ENCODE measurements at regions not wholly inside any gene's neighbourhood (a gene's known extent, or its start where the extent isn't known, plus 50 kb on each side); places are given as distances from the start of the nearest gene placed in this dataset.

GRCh38 chr2:88252111-88252510, 82.0 kb downstream of the THNSL2 start:
- ATAC-seq = no peak
- H2AFZ ChIP-seq (ENCODE audit: control insufficient read depth, low read depth, low read length) = no peak overlapping the region
- no peaks in the 10 kb centered on the region; a peak in 1 of 4 replicates for H3K27me3 ChIP-seq (replicated peaks in 1 of 2; ENCODE audit: control insufficient read depth in 2 of 2, insufficient read depth in 2 of 2, low read length in 1 of 2)
- no peaks in the 10 kb centered on the region for H3K79me2 ChIP-seq (ENCODE audit: control insufficient read depth, insufficient read depth, low read length)
- DNase-seq (ENCODE audit: low read depth, low spot score) = no peak
- H3K36me3 ChIP-seq (ENCODE audit: control insufficient read depth in 2 of 2, insufficient read depth in 2 of 2, low read length in 1 of 2) = no peaks in the 10 kb centered on the region
- 17% methylated on average over 3 of the region's 3 CpGs for WGBS (ENCODE audit: insufficient coverage, insufficient replicate concordance, low lambda C conversion rate, missing lambda C conversion rate)
- H3K4me1 ChIP-seq (ENCODE audit: control insufficient read depth, insufficient read depth, low read length) = no peaks in the 10 kb centered on the region
- no TSS peak for BruUV-seq (replicated peaks)
- no peak overlapping the region for H3K9ac ChIP-seq (ENCODE audit: control insufficient read depth, insufficient read depth, low read length)
- intact Hi-C loops (cut with micrococcal nuclease; ENCODE audit: unreplicated experiment) (no loop called here), in situ Hi-C loops (cut with MboI) (no loop called here)
- H3K9me3 ChIP-seq (replicated peaks; ENCODE audit: control insufficient read depth, insufficient read depth, low read length) = no peaks in the 10 kb centered on the region
- SMC1A ChIA-PET (ENCODE audit: uncharacterized antibody, unreplicated experiment) = interaction anchor here (0.9 kb wide), 1 partner anchor 61 kb away, joined by 4 read pairs; no protein-coding TSS in a partner anchor
- no peak for FAIRE-seq
- no peak overlapping the region for H3K4me3 ChIP-seq
- H4K20me1 ChIP-seq (ENCODE audit: control insufficient read depth, insufficient read depth) = no peaks in the 10 kb centered on the region
- no peak overlapping the region for H3K27ac ChIP-seq (ENCODE audit: control insufficient read depth, insufficient read depth)
- TF ChIP-seq NFIC (IDR thresholded peaks at IDR 0.05; ENCODE audit: low read depth, low read length) (no peak), USF2 (IDR thresholded peaks at IDR 0.05; ENCODE audit: borderline replicate concordance, low read depth, low read length) (no peak), MLLT1 (IDR thresholded peaks at IDR 0.05) (no peak), JUNB (IDR thresholded peaks at IDR 0.05) (no peak), ASH2L (IDR thresholded peaks at IDR 0.05; ENCODE audit: borderline replicate concordance, low read depth) (no peak), RAD51 (IDR thresholded peaks at IDR 0.05) (no peak), ATF3 (IDR thresholded peaks at IDR 0.05; ENCODE audit: borderline replicate concordance, extremely low read depth, low read depth, low read length) (no peak), BHLHE40 (IDR thresholded peaks at IDR 0.05; ENCODE audit: borderline replicate concordance in 1 of 2, low read depth in 2 of 2, low read length in 1 of 2) (no peak)
- CTCF ChIA-PET = interaction anchor here (1.1 kb wide), 2 partner anchors 13 to 50 kb away, joined by 3 read pairs; no protein-coding TSS in a partner anchor
- POLR2A ChIA-PET = no interaction called here
- RAD21 ChIA-PET (ENCODE audit: unreplicated experiment) = interaction anchor here (0.9 to 1.4 kb wide), 2 partner anchors 12 to 87 kb away, joined by 3 to 4 read pairs; no protein-coding TSS in a partner anchor
- H3K4me2 ChIP-seq (ENCODE audit: control insufficient read depth, insufficient read depth) = no peak overlapping the region
